DOHH2 (cell line): ENCODE measurements at regions not wholly inside any gene's neighbourhood (a gene's known extent, or its start where the extent isn't known, plus 50 kb on each side); places are given as distances from the start of the nearest gene placed in this dataset.

Source experiments
- H3F3A ChIP-seq: fragments of 200-600 bp; sonication (generic), shearing (Covaris generic); 2 replicates; pipeline ENCODE4 v1.6.0; 2016; ENCODE audit warnings: antibody characterized with exemption, mild to moderate bottlenecking; ENCODE audit not compliant: control insufficient read depth, insufficient read depth
- H3K27ac ChIP-seq: fragments of 200-600 bp; sonication (generic); 2 replicates; pipeline ENCODE4 v1.5.1; 2014; ENCODE audit warnings: low read depth, mild to moderate bottlenecking, low read length, moderate library complexity
- H3K27me3 ChIP-seq: fragments of 200-600 bp; sonication (generic); 2 replicates; pipeline ENCODE4 v1.6.1; 2014; ENCODE audit warnings: mild to moderate bottlenecking, low read length, mixed read lengths; ENCODE audit not compliant: control insufficient read depth
- H3K36me3 ChIP-seq: fragments of 200-600 bp; sonication (generic); 2 replicates; pipeline ENCODE4 v1.6.1; 2014; ENCODE audit warnings: mild to moderate bottlenecking, low read length, moderate library complexity, mixed read lengths; ENCODE audit not compliant: control insufficient read depth
- H3K4me1 ChIP-seq: fragments of 200-600 bp; sonication (generic); 2 replicates; pipeline ENCODE4 v1.6.1; 2014; ENCODE audit warnings: mild to moderate bottlenecking, low read length, mixed read lengths; ENCODE audit not compliant: control insufficient read depth
- H3K4me2 ChIP-seq: fragments of 200-600 bp; sonication (generic); 2 replicates; pipeline ENCODE4 v1.6.0; 2014; ENCODE audit warnings: mild to moderate bottlenecking, low read length, moderate library complexity
- H3K4me3 ChIP-seq: fragments of 200-600 bp; sonication (generic); 2 replicates; pipeline ENCODE4 v1.5.1; 2014; ENCODE audit warnings: mild to moderate bottlenecking, low read length, mixed read lengths
- H3K79me2 ChIP-seq: fragments of 200-600 bp; sonication (generic); 2 replicates; pipeline ENCODE4 v1.6.1; 2014; ENCODE audit warnings: mild to moderate bottlenecking, low read length, mixed read lengths; ENCODE audit not compliant: control insufficient read depth
- H3K9me2 ChIP-seq: fragments of 200-600 bp; sonication (generic); replicated peaks from 2 replicates; pipeline ENCODE4 v1.6.1; 2014; ENCODE audit warnings: mild to moderate bottlenecking, low read length, mixed read lengths; ENCODE audit not compliant: control insufficient read depth
- H3K9me3 ChIP-seq: fragments of 200-600 bp; sonication (generic); 2 replicates; pipeline ENCODE4 v1.6.1; 2014; ENCODE audit warnings: antibody characterized with exemption, low read length, mixed read lengths; ENCODE audit not compliant: control insufficient read depth, insufficient read depth
- H4K20me1 ChIP-seq: fragments of 200-600 bp; sonication (generic); 2 replicates; pipeline ENCODE4 v1.6.0; 2014; ENCODE audit warnings: low read depth, mild to moderate bottlenecking, antibody characterized with exemption, low read length, moderate library complexity; ENCODE audit not compliant: control insufficient read depth, insufficient read depth
- EZH2phosphoT487 ChIP-seq: fragments of 200-600 bp; sonication (generic); IDR thresholded peaks from 2 replicates; pipeline ENCODE4 v1.6.1; 2017; ENCODE audit warnings: borderline replicate concordance, mild to moderate bottlenecking, antibody characterized with exemption, low read length, moderate library complexity, mixed read lengths
- TF ChIP-seq, protein P1 (sequence below): fragments of 200-600 bp; sonication (generic); IDR thresholded peaks from one replicate; pipeline ENCODE4 v1.5.1; 2014; ENCODE audit warnings: antibody characterized with exemption, mild to moderate bottlenecking, low read depth, low read length; ENCODE audit not compliant: poor library complexity, severe bottlenecking

DNA sequence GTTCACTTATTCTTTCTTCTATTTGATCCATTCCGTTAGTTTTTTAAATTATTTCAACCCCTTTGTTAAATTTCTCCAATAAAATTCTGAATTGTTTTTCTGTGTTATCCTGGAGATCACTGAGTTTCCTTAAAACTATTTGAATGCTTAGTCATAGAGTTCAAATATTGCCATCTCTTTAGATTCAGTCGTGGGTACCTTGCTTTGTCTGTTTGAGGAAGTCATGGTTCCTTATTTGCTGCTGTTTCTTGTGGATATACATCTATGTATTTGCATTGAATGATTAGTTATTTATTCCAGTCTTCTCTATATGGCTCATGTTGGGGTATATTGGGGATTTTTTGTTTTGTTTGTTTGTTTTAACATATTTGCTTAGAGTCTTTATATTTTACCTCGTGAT lies 80.6 kb downstream of the HINT1 start:
- Histone ChIP-seq H3K79me2 (no peaks in the 10 kb centered on the region), H4K20me1 (no peaks in the 10 kb centered on the region), H3K4me1 (no peaks in the 10 kb centered on the region), H3K27ac (no peak overlapping the region), H3K4me2 (no peak overlapping the region), H3K9me2 (no peaks in the 10 kb centered on the region), H3F3A (no peaks in the 10 kb centered on the region), H3K27me3 (0 out of 2 replicates have a peak, but pooled peaks cover 2% of the 10 kb centered on the region), H3K36me3 (no peaks in the 10 kb centered on the region), H3K9me3 (no peaks in the 10 kb centered on the region), H3K4me3 (no peak overlapping the region)
- TF ChIP-seq, protein P1, sequence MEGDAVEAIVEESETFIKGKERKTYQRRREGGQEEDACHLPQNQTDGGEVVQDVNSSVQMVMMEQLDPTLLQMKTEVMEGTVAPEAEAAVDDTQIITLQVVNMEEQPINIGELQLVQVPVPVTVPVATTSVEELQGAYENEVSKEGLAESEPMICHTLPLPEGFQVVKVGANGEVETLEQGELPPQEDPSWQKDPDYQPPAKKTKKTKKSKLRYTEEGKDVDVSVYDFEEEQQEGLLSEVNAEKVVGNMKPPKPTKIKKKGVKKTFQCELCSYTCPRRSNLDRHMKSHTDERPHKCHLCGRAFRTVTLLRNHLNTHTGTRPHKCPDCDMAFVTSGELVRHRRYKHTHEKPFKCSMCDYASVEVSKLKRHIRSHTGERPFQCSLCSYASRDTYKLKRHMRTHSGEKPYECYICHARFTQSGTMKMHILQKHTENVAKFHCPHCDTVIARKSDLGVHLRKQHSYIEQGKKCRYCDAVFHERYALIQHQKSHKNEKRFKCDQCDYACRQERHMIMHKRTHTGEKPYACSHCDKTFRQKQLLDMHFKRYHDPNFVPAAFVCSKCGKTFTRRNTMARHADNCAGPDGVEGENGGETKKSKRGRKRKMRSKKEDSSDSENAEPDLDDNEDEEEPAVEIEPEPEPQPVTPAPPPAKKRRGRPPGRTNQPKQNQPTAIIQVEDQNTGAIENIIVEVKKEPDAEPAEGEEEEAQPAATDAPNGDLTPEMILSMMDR, result no peak
- no peak for TF ChIP-seq EZH2phosphoT487

DNA sequence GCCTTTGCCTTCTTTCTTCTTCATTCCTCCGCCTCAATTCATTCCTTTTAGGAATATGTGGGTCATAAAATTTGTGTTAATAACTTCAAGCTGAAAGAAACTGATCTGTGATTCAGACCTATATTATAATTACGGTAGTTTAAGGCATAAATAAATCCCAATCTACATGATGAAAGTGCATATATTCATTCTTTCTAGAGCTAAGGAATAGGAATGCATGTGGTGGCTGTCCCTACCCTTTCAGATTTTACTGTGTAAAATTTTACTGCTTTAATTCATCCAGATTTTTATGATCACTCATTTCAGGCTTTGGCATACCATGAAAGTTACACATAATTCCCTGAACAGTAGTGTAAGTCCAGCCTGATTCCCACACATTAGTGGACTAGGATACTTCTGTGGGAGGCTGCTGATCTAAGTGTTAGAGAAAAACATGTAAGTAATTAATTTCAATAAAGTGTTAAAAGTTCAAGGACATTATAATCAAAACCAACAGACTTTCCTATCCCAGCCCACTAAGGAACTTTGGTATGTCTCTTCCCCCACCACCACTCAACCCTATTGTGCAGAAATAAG lies 83.1 kb downstream of the HINT1 start:
- H3K79me2 ChIP-seq, result no peaks in the 10 kb centered on the region
- no peaks in the 10 kb centered on the region for H3F3A ChIP-seq

DNA sequence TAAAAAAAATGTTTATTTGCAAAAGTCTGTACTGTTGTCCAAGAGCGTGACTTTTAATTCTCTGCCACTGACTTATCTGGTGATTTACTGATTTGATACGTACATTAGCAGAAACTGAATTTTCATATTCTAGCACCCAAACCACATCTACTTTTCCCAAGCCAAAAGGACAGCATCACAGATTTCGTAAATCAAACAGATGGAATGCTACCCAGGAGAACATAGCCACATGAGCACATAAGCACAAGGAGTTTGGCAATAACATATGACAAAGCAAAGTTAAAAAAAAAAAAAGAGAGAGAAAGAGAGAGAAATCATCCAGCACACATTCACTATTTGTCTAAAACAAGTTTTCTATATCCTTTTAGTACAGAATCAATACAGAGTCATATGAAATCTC lies 83.7 kb downstream of the HINT1 start:
- no peak overlapping the region for H3K4me2 ChIP-seq
- H3K27me3 ChIP-seq, result 0 out of 2 replicates have a peak, but pooled peaks cover 2% of the 10 kb centered on the region
- no peaks in the 10 kb centered on the region for H3K36me3 ChIP-seq
- H3K79me2 ChIP-seq, result no peaks in the 10 kb centered on the region
- no peaks in the 10 kb centered on the region for H3F3A ChIP-seq
- no peaks in the 10 kb centered on the region for H4K20me1 ChIP-seq
- no peak overlapping the region for H3K27ac ChIP-seq
- H3K9me2 ChIP-seq, result no peaks in the 10 kb centered on the region
- no peak overlapping the region for H3K4me3 ChIP-seq
- TF ChIP-seq, protein P1, result no peak
- TF ChIP-seq EZH2phosphoT487, result no peak
- H3K9me3 ChIP-seq, result no peaks in the 10 kb centered on the region
- no peaks in the 10 kb centered on the region for H3K4me1 ChIP-seq

More for the DNA sequence above, 83.1 kb downstream of the HINT1 start:
- H4K20me1 ChIP-seq, result no peaks in the 10 kb centered on the region
- no peak overlapping the region for H3K4me3 ChIP-seq
- H3K4me1 ChIP-seq, result no peaks in the 10 kb centered on the region
- no peaks in the 10 kb centered on the region for H3K9me2 ChIP-seq
- TF ChIP-seq EZH2phosphoT487, result no peak
- TF ChIP-seq, protein P1, result no peak
- H3K36me3 ChIP-seq, result no peaks in the 10 kb centered on the region
- 0 out of 2 replicates have a peak, but pooled peaks cover 2% of the 10 kb centered on the region for H3K27me3 ChIP-seq
- no peak overlapping the region for H3K27ac ChIP-seq
- no peaks in the 10 kb centered on the region for H3K9me3 ChIP-seq
- no peak overlapping the region for H3K4me2 ChIP-seq
